DOHH2 (cell line): ENCODE measurements at regions not wholly inside any gene's neighbourhood (a gene's known extent, or its start where the extent isn't known, plus 50 kb on each side); places are given as distances from the start of the nearest gene placed in this dataset.

Experiments used
- EZH2phosphoT487 ChIP-seq: fragments of 200-600 bp; sonication (generic); IDR thresholded peaks from 2 replicates; pipeline ENCODE4 v1.6.1; 2017; ENCODE audit warnings: borderline replicate concordance, mild to moderate bottlenecking, antibody characterized with exemption, low read length, moderate library complexity, mixed read lengths
- TF ChIP-seq, protein P1 (sequence below): fragments of 200-600 bp; sonication (generic); IDR thresholded peaks from one replicate; pipeline ENCODE4 v1.5.1; 2014; ENCODE audit warnings: antibody characterized with exemption, mild to moderate bottlenecking, low read depth, low read length; ENCODE audit not compliant: poor library complexity, severe bottlenecking

DNA sequence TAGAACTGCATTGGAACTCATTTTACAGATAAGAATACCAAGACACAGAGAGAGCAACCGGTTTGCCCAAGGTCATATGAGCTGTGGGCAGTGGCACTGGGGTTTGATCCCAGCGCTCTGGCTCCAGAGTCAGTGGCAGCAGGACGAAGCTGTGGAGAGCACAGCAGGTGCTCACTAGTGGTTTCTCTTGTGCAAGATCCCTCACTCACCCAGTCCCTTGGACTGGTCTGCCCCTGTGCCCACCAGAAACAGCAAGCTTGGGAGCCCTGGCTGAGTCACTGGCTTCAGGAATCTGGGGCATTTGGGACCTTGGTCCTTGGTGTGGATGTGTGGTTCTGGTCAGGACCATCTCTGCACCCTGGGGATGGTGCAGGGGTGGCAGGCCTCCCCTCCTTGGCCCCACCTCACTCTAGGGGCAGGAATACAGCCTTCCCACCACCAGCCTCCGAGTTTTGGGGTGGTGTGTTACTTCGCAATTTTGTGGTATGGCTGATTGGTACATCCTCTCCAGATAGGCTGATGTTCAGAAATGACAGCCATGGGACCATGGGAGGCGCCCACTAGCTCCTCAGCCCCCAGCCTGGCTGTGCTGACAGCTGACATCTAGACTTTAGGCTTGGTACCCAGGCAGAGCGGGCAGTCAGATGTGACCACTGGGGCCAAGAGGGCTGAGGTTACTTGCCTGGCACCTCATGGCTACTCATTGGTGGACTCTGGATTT is 104.6 kb downstream of the LSM3 start:
- TF ChIP-seq, protein P1, sequence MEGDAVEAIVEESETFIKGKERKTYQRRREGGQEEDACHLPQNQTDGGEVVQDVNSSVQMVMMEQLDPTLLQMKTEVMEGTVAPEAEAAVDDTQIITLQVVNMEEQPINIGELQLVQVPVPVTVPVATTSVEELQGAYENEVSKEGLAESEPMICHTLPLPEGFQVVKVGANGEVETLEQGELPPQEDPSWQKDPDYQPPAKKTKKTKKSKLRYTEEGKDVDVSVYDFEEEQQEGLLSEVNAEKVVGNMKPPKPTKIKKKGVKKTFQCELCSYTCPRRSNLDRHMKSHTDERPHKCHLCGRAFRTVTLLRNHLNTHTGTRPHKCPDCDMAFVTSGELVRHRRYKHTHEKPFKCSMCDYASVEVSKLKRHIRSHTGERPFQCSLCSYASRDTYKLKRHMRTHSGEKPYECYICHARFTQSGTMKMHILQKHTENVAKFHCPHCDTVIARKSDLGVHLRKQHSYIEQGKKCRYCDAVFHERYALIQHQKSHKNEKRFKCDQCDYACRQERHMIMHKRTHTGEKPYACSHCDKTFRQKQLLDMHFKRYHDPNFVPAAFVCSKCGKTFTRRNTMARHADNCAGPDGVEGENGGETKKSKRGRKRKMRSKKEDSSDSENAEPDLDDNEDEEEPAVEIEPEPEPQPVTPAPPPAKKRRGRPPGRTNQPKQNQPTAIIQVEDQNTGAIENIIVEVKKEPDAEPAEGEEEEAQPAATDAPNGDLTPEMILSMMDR: no peak
- TF ChIP-seq EZH2phosphoT487: no peak
